ENCODE measurements at regions not wholly inside any gene's neighbourhood (a gene's known extent, or its start where the extent isn't known, plus 50 kb on each side); places are given as distances from the start of the nearest gene placed in this dataset.

DNA sequence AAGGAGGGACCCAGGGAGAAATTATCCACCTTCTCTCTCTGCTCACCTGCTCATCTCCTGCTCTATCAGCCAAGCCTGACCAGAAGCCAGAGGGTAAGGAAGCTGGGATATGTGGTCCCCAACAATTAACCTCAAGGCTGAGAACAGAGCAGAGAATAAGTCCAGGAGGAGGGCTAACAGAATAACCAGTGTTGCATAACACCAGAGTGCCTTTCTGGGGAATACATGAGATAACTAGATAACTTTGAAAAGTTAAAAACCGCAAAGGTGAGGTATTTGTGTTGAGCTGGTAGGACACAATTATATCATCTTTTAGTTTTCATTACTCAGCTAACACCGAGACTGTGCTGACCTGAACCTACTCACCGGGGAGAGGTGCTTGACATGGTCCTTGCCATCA lies 180.8 kb downstream of the SALL1 start:
- no peaks in the 10 kb centered on the region for H3K36me3 ChIP-seq (ENCODE audit: insufficient read depth, low read length)
- no peak for DNase-seq (ENCODE audit: low spot score)
- H4K20me1 ChIP-seq (ENCODE audit: insufficient read depth, low read length) = no peaks in the 10 kb centered on the region
- no peak overlapping the region for H2AFZ ChIP-seq (ENCODE audit: low read length)
- intact Hi-C loops (cut with micrococcal nuclease; ENCODE audit: unreplicated experiment) = no loop called here
- no peaks in the 10 kb centered on the region for H3K9me3 ChIP-seq (ENCODE audit: low read length)
- no peak for TF ChIP-seq EZH2phosphoT487 (IDR thresholded peaks at IDR 0.05; ENCODE audit: borderline replicate concordance, low read depth, low read length)
- TF ChIP-seq, protein P1, sequence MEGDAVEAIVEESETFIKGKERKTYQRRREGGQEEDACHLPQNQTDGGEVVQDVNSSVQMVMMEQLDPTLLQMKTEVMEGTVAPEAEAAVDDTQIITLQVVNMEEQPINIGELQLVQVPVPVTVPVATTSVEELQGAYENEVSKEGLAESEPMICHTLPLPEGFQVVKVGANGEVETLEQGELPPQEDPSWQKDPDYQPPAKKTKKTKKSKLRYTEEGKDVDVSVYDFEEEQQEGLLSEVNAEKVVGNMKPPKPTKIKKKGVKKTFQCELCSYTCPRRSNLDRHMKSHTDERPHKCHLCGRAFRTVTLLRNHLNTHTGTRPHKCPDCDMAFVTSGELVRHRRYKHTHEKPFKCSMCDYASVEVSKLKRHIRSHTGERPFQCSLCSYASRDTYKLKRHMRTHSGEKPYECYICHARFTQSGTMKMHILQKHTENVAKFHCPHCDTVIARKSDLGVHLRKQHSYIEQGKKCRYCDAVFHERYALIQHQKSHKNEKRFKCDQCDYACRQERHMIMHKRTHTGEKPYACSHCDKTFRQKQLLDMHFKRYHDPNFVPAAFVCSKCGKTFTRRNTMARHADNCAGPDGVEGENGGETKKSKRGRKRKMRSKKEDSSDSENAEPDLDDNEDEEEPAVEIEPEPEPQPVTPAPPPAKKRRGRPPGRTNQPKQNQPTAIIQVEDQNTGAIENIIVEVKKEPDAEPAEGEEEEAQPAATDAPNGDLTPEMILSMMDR (conservative IDR thresholded peaks at IDR 0.05; ENCODE audit: low read length) = no peak
- H3K27ac ChIP-seq (ENCODE audit: low read depth, low read length, poor library complexity, severe bottlenecking) = no peak overlapping the region
- no peaks in the 10 kb centered on the region for H3K9me2 ChIP-seq (ENCODE audit: insufficient read depth, low read length)
- no peak overlapping the region for H3K4me3 ChIP-seq (ENCODE audit: low read depth, low read length, poor library complexity, severe bottlenecking)
- BruUV-seq (replicated peaks) = no TSS peak
- CTCF ChIA-PET (ENCODE audit: unreplicated experiment) = no interaction called here
- POLR2A ChIA-PET = no interaction called here
- no peaks in the 10 kb centered on the region for H3K79me2 ChIP-seq (ENCODE audit: insufficient read depth, low read depth, low read length)
- H3K4me1 ChIP-seq (ENCODE audit: insufficient read depth, low read length, poor library complexity, severe bottlenecking) = peaks cover 6% of the 10 kb centered on the region
- no peak overlapping the region for H3K4me2 ChIP-seq (ENCODE audit: low read length)

- ChIA-PET POLR2A (no interaction called here), CTCF (ENCODE audit: unreplicated experiment) (no interaction called here)
- Histone ChIP-seq H3K9me3 (ENCODE audit: low read length) (no peaks in the 10 kb centered on the region), H4K20me1 (ENCODE audit: insufficient read depth, low read length) (no peaks in the 10 kb centered on the region), H3K27ac (ENCODE audit: low read depth, low read length, poor library complexity, severe bottlenecking) (no peak overlapping the region), H3K9me2 (ENCODE audit: insufficient read depth, low read length) (no peaks in the 10 kb centered on the region), H3K36me3 (ENCODE audit: insufficient read depth, low read length) (no peaks in the 10 kb centered on the region), H3K4me3 (ENCODE audit: low read depth, low read length, poor library complexity, severe bottlenecking) (no peak overlapping the region), H3K79me2 (ENCODE audit: insufficient read depth, low read depth, low read length) (no peaks in the 10 kb centered on the region), H3K4me2 (ENCODE audit: low read length) (no peak overlapping the region), H2AFZ (ENCODE audit: low read length) (no peak overlapping the region), H3K4me1 (ENCODE audit: insufficient read depth, low read length, poor library complexity, severe bottlenecking) (no peaks in the 10 kb centered on the region)
- TF ChIP-seq, protein P1 (conservative IDR thresholded peaks at IDR 0.05; ENCODE audit: low read length) = no peak
- no peak for TF ChIP-seq EZH2phosphoT487 (IDR thresholded peaks at IDR 0.05; ENCODE audit: borderline replicate concordance, low read depth, low read length)
- DNase-seq (ENCODE audit: low spot score) = no peak
- no TSS peak for BruUV-seq (replicated peaks)
- intact Hi-C loops (cut with micrococcal nuclease; ENCODE audit: unreplicated experiment) = no loop called here
These were observed 183.1 kb downstream of the SALL1 start for GRCh38 chr16:50967827-50968612.

DNA sequence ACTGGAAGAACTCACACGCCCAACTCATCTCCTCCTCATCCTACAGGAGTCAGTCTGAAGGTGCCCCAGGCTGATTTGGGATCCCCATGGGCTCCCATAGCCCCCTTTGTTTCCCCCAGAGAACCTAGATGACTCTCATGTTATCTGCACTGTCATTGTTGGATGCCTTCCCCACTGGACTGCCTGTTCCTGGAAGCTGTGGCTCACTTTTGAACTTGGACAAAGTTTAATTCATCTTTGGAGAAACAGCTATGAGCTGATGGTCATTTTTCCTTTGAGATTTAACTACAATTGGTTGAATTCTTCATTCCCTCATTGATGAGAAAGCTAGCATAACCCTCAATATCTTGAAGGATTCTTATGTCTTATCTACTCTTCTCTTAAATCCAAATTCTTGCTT lies 186.6 kb downstream of the SALL1 start:
- H2AFZ ChIP-seq (ENCODE audit: low read length) = no peak overlapping the region
- no peaks in the 10 kb centered on the region for H4K20me1 ChIP-seq (ENCODE audit: insufficient read depth, low read length)
- no peaks in the 10 kb centered on the region for H3K9me3 ChIP-seq (ENCODE audit: low read length)
- no peaks in the 10 kb centered on the region for H3K79me2 ChIP-seq (ENCODE audit: insufficient read depth, low read depth, low read length)
- intact Hi-C loops (cut with micrococcal nuclease; ENCODE audit: unreplicated experiment) = no loop called here
- no peak overlapping the region for H3K4me2 ChIP-seq (ENCODE audit: low read length)
- H3K9me2 ChIP-seq (ENCODE audit: insufficient read depth, low read length) = no peaks in the 10 kb centered on the region
- no TSS peak for BruUV-seq (replicated peaks)
- CTCF ChIA-PET (ENCODE audit: unreplicated experiment) = no interaction called here
- POLR2A ChIA-PET = no interaction called here
- H3K4me3 ChIP-seq (ENCODE audit: low read depth, low read length, poor library complexity, severe bottlenecking) = no peak overlapping the region
- no peaks in the 10 kb centered on the region for H3K4me1 ChIP-seq (ENCODE audit: insufficient read depth, low read length, poor library complexity, severe bottlenecking)
- DNase-seq (ENCODE audit: low spot score) = no peak
- TF ChIP-seq EZH2phosphoT487 (IDR thresholded peaks at IDR 0.05; ENCODE audit: borderline replicate concordance, low read depth, low read length) = no peak
- TF ChIP-seq, protein P1 (conservative IDR thresholded peaks at IDR 0.05; ENCODE audit: low read length) = no peak
- H3K36me3 ChIP-seq (ENCODE audit: insufficient read depth, low read length) = no peaks in the 10 kb centered on the region
- no peak overlapping the region for H3K27ac ChIP-seq (ENCODE audit: low read depth, low read length, poor library complexity, severe bottlenecking)
